ENCODE measurements at regions not wholly inside any gene's neighbourhood (a gene's known extent, or its start where the extent isn't known, plus 50 kb on each side); places are given as distances from the start of the nearest gene placed in this dataset.
A peak's percentile ranks its signal among the peaks of the same experiment; 100 is the strongest.
"Not testable (repeated sequence)": the region's sequence is repeated elsewhere in the genome, so short reads cannot be mapped to it uniquely, and the experiment has no call there.

GRCh38 chr5:7117961-7118360 lies 278.0 kb upstream of the ADCY2 start:
- DNase-seq: no peak

GRCh38 chr5:7131680-7132079 lies 264.3 kb upstream of the ADCY2 start:
- DNase-seq: no peak

GRCh38 chr5:7146886-7147285 lies 249.1 kb upstream of the ADCY2 start:
- no peak for DNase-seq

GRCh38 chr5:7157083-7157482 lies 238.9 kb upstream of the ADCY2 start:
- no peak for DNase-seq

- DNase-seq: no peak
These were observed 226.6 kb upstream of the ADCY2 start for GRCh38 chr5:7169240-7169878.

GRCh38 chr5:7170785-7171184 lies 225.2 kb upstream of the ADCY2 start:
- not testable (repeated sequence) for DNase-seq

- no peak for DNase-seq
These were observed 216.6 kb upstream of the ADCY2 start for GRCh38 chr5:7179364-7179763.

- DNase-seq: no peak
These were observed 214.1 kb upstream of the ADCY2 start for GRCh38 chr5:7181841-7182240.

- DNase-seq: no peak
These were observed 210.2 kb upstream of the ADCY2 start for GRCh38 chr5:7185742-7186141.

GRCh38 chr5:7186818-7187217 lies 209.1 kb upstream of the ADCY2 start:
- no peak for DNase-seq

- DNase-seq: no peak
These were observed 205.2 kb upstream of the ADCY2 start for GRCh38 chr5:7190712-7191250.

- no peak for DNase-seq
These were observed 203.9 kb upstream of the ADCY2 start for GRCh38 chr5:7192016-7192415.

GRCh38 chr5:7202846-7203245 lies 193.1 kb upstream of the ADCY2 start:
- no peak for DNase-seq

- no peak for DNase-seq
These were observed 188.0 kb upstream of the ADCY2 start for GRCh38 chr5:7207979-7208378.

GRCh38 chr5:7208938-7209337 lies 187.0 kb upstream of the ADCY2 start:
- no peak for DNase-seq

- no peak for DNase-seq
These were observed 186.3 kb upstream of the ADCY2 start for GRCh38 chr5:7209658-7210057.

GRCh38 chr5:7210549-7210948 lies 185.4 kb upstream of the ADCY2 start:
- DNase-seq: no peak

GRCh38 chr5:7213525-7213924 lies 182.4 kb upstream of the ADCY2 start:
- DNase-seq: no peak

GRCh38 chr5:7214906-7215416 lies 181.0 kb upstream of the ADCY2 start:
- DNase-seq: no peak

- DNase-seq: no peak
These were observed 177.8 kb upstream of the ADCY2 start for GRCh38 chr5:7218141-7218540.

- DNase-seq: no peak
These were observed 175.8 kb upstream of the ADCY2 start for GRCh38 chr5:7220156-7220555.

- DNase-seq: no peak
These were observed 174.9 kb upstream of the ADCY2 start for GRCh38 chr5:7221041-7221440.

GRCh38 chr5:7225826-7226225 lies 170.1 kb upstream of the ADCY2 start:
- no peak for DNase-seq

- DNase-seq: peak; percentile 49
These were observed 153.7 kb upstream of the ADCY2 start for GRCh38 chr5:7242118-7242710.

GRCh38 chr5:7244208-7244607 lies 151.7 kb upstream of the ADCY2 start:
- DNase-seq: no peak

Data from right forelimb (tissue), 1 donor.